Activated T-cell treated with anti-CD3 and anti-CD28 coated beads, Interleukin-2, amount 50 U/mL, for 24 hours (primary cell): ENCODE measurements at regions not wholly inside any gene's neighbourhood (a gene's known extent, or its start where the extent isn't known, plus 50 kb on each side); places are given as distances from the start of the nearest gene placed in this dataset.

Source experiments
- DNase-seq: peaks from one replicate; pipeline ENCODE4 v3.0.0-alpha.2; 2020
- H3K27ac Mint-ChIP-seq: 2 replicates; pipeline ENCODE4 v1.8.0; 2020; ENCODE audit warnings: mild to moderate bottlenecking, mixed read lengths
- H3K27me3 Mint-ChIP-seq: 2 replicates; pipeline ENCODE4 v1.8.0; 2020; ENCODE audit warnings: mixed read lengths
- H3K36me3 Mint-ChIP-seq: 2 replicates; pipeline ENCODE4 v1.8.0; 2020; ENCODE audit warnings: low read depth, mixed read lengths
- H3K4me1 Mint-ChIP-seq: 2 replicates; pipeline ENCODE4 v1.8.0; 2020; ENCODE audit warnings: low read depth, mixed read lengths
- H3K4me3 Mint-ChIP-seq: 2 replicates; pipeline ENCODE4 v1.8.0; 2020; ENCODE audit warnings: mild to moderate bottlenecking, moderate library complexity, mixed read lengths
- H3K9me3 Mint-ChIP-seq: 2 replicates; pipeline ENCODE4 v1.8.0; 2020; ENCODE audit warnings: mixed read lengths

DNA sequence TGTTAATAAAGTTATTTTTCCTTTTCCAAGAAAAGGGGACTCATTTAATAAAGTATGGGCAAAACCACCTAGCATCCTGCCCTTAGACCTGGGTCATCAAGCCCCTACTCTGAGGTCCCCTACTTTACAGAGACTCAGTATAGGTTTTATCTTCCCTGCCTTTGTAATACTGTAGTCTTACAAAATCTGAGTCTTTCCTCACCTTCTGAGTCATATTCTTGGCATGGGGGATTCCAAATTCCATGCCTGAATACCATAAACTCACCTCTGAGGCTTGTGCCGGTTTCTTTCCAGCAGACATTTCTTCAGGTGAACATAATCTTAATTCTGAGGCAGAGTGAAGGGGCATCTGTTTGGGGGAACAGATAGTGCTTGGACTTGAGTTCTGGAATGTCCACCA lies 282.5 kb downstream of the KCNA4 start:
- DNase-seq = no peak
- Mint-ChIP-seq H3K27ac (no peak overlapping the region), H3K9me3 (peaks cover 19% of the 10 kb centered on the region), H3K27me3 (no peaks in the 10 kb centered on the region), H3K4me1 (no peaks in the 10 kb centered on the region), H3K4me3 (no peak overlapping the region), H3K36me3 (no peaks in the 10 kb centered on the region)

DNA sequence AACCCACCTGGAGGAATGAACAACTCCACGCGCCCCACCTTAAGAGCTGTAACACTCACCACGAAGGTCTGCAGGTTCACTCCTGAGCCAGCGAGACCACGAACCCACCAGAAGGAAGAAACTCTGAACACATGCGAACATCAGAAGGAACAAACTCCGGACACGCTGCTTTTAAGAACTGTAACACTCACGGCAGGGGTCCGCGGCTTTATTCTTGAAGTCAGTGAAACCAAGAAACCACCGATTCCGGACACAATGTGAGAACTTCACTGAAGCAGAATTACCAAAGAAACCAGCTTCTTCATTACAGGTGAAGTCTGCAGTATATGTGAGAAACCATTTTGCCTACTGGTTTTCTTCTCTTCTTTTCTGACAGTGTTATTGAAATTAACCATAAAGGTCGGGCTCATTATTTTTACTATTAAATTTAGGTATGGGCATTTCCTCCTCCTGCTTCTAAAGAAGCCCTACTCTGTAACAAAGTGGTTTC lies 303.0 kb downstream of the KCNA4 start:
- Mint-ChIP-seq H3K9me3 (peaks cover 29% of the 10 kb centered on the region), H3K27me3 (no peaks in the 10 kb centered on the region), H3K4me1 (no peaks in the 10 kb centered on the region), H3K36me3 (no peaks in the 10 kb centered on the region), H3K4me3 (no peak overlapping the region), H3K27ac (no peak overlapping the region)
- DNase-seq = no peak

GRCh38 chr11:29712616-29713015 lies 304.2 kb downstream of the KCNA4 start:
- no peak overlapping the region for H3K4me3 Mint-ChIP-seq
- peaks cover 26% of the 10 kb centered on the region for H3K9me3 Mint-ChIP-seq
- no peaks in the 10 kb centered on the region for H3K36me3 Mint-ChIP-seq
- DNase-seq = no peak
- H3K27me3 Mint-ChIP-seq = no peaks in the 10 kb centered on the region
- no peaks in the 10 kb centered on the region for H3K4me1 Mint-ChIP-seq
- H3K27ac Mint-ChIP-seq = no peak overlapping the region

DNA sequence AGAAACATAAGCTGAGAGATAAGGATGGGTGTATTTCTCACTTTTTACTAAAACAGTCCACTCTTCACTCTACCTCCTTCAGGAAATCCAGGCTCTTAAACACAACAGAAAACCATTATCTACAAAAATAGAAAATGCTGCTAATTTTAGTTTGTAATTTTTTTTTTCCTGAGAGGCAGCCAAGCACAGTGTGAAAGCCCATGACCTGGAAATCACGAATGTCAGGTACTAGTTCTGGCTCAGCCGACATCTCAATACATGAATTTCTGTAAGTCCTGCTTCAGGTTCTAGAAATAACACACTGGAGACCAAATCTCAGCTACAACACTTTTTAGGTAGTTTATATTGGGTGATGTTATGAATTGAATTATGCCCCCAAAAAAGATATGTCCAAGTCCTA lies 308.9 kb downstream of the KCNA4 start:
- H3K4me3 Mint-ChIP-seq = no peak overlapping the region
- no peak overlapping the region for H3K27ac Mint-ChIP-seq
- no peaks in the 10 kb centered on the region for H3K4me1 Mint-ChIP-seq
- no peaks in the 10 kb centered on the region for H3K36me3 Mint-ChIP-seq
- H3K9me3 Mint-ChIP-seq = peaks cover 32% of the 10 kb centered on the region
- DNase-seq = no peak
- no peaks in the 10 kb centered on the region for H3K27me3 Mint-ChIP-seq

DNA sequence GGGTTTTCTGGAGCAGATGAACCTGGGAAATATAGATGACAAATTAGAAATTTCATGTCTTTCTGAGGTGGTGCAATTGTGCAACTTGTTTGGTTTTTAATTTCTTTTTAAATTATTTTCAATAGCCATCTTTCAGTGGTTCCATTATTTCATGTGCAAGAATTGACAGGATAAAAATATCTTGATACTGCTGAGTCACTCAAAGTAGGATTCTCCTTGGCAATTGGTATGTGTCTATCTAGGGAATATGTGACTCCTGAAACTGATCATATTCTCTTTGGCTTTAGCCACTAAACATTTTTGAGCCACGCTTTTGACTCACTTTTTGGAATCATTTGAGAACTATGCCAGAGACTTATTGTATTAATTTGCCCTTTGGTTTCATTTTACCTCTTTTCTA lies 331.5 kb downstream of the KCNA4 start:
- peaks cover 19% of the 10 kb centered on the region for H3K9me3 Mint-ChIP-seq
- H3K27me3 Mint-ChIP-seq = no peaks in the 10 kb centered on the region
- H3K36me3 Mint-ChIP-seq = no peaks in the 10 kb centered on the region
- no peak overlapping the region for H3K27ac Mint-ChIP-seq
- DNase-seq = no peak
- no peak overlapping the region for H3K4me3 Mint-ChIP-seq
- no peaks in the 10 kb centered on the region for H3K4me1 Mint-ChIP-seq

- Mint-ChIP-seq H3K36me3 (no peaks in the 10 kb centered on the region), H3K9me3 (peaks cover 20% of the 10 kb centered on the region), H3K4me3 (no peak overlapping the region), H3K27ac (no peak overlapping the region), H3K27me3 (no peaks in the 10 kb centered on the region), H3K4me1 (no peaks in the 10 kb centered on the region)
- DNase-seq = no peak
Observed at GRCh38 chr11:29682856-29683255, 334.0 kb downstream of the KCNA4 start.

- Mint-ChIP-seq H3K36me3 (no peaks in the 10 kb centered on the region), H3K4me1 (no peaks in the 10 kb centered on the region), H3K27ac (no peak overlapping the region), H3K27me3 (no peaks in the 10 kb centered on the region), H3K4me3 (no peak overlapping the region), H3K9me3 (peaks cover 20% of the 10 kb centered on the region)
- no peak for DNase-seq
Observed at GRCh38 chr11:29679996-29680395, 336.8 kb downstream of the KCNA4 start.

DNA sequence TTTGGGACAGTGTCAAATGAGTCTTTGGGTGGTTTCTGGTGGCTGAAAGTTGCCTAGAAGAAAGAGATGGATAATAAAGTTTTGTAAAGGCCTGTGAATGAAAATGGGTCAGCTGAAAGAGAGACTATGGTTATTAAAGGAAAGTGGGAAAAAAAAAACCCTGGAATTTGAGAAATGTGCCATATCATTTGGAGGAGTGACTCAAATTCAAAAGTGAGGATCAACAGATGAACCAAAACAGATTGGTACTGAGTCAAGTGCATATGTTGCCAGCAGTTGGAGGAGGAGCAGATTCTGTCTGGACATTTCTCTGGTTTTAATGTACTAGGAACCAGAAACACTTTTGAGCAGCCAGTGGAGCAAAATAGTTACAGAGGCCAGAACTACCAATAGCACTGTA lies 339.8 kb downstream of the KCNA4 start:
- H3K9me3 Mint-ChIP-seq = peaks cover 28% of the 10 kb centered on the region
- H3K4me3 Mint-ChIP-seq = no peak overlapping the region
- H3K27ac Mint-ChIP-seq = no peak overlapping the region
- DNase-seq = no peak
- H3K4me1 Mint-ChIP-seq = no peaks in the 10 kb centered on the region
- no peaks in the 10 kb centered on the region for H3K36me3 Mint-ChIP-seq
- H3K27me3 Mint-ChIP-seq = no peaks in the 10 kb centered on the region

DNA sequence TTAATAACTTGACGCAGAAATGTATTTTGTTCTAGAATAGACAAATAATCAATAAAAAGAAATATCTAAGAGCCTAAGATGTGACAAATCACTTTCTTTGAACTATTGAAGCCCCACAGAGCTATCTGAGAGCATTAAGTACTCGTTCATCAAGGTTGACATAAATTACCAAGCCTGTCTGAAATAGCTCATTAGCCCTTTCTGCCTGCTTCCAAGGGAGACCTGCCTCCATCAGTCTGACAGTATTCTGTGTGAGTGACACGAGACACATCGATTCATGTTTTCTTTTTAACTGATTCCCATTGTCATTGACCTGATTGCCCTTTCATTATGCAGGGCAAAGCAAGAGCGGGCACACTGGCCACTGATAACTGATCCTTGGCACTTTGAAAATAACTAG lies 347.5 kb downstream of the KCNA4 start:
- no peaks in the 10 kb centered on the region for H3K36me3 Mint-ChIP-seq
- no peak for DNase-seq
- no peak overlapping the region for H3K27ac Mint-ChIP-seq
- H3K4me3 Mint-ChIP-seq = no peak overlapping the region
- H3K27me3 Mint-ChIP-seq = no peaks in the 10 kb centered on the region
- peaks cover 30% of the 10 kb centered on the region for H3K9me3 Mint-ChIP-seq
- no peaks in the 10 kb centered on the region for H3K4me1 Mint-ChIP-seq

DNA sequence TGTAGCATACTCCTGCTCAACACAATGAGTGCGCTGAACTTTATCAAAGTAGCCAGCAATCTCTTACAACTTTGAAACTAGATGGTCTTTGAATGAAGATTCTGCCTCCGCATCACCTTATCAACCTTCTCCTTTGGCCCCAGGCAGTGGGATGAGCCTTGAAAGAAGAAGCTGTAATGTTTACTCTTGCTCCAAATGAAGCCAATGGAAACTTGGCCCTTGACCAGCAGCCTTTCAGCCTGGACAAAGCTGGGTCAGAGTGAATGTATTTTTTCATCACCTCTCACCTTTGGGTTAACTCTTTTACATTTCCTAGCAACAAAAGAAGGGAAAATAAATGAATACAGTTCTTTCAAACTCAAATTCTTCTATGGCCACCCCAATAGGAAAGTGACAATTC lies 359.1 kb downstream of the KCNA4 start:
- no peak for DNase-seq
- no peak overlapping the region for H3K4me3 Mint-ChIP-seq
- no peaks in the 10 kb centered on the region for H3K4me1 Mint-ChIP-seq
- H3K27ac Mint-ChIP-seq = no peak overlapping the region
- no peaks in the 10 kb centered on the region for H3K36me3 Mint-ChIP-seq
- H3K27me3 Mint-ChIP-seq = no peaks in the 10 kb centered on the region
- H3K9me3 Mint-ChIP-seq = peaks cover 17% of the 10 kb centered on the region

GRCh38 chr11:29656597-29656996 lies 360.2 kb downstream of the KCNA4 start:
- Mint-ChIP-seq H3K27me3 (no peaks in the 10 kb centered on the region), H3K4me1 (no peaks in the 10 kb centered on the region), H3K9me3 (peaks cover 13% of the 10 kb centered on the region), H3K4me3 (no peak overlapping the region), H3K27ac (no peak overlapping the region), H3K36me3 (no peaks in the 10 kb centered on the region)
- DNase-seq = no peak

DNA sequence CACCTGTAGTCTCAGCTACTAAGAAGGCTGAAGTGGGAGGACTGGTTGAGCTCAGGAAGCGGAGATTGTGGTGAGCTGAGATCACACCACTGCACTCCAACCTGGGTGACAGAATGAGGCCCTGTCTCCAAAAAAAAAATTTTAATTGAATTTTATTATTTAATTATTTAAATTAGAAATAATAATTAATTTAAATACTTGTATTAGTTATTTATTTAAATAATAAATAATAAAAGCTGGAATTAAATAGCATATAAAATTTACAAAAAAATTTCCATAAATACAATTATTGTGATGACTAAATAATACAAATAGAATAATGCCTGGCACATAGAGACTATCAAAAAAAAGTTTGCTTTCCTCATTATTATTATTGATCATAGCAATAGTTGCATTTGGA lies 371.5 kb downstream of the KCNA4 start:
- no peaks in the 10 kb centered on the region for H3K4me1 Mint-ChIP-seq
- peaks cover 23% of the 10 kb centered on the region for H3K9me3 Mint-ChIP-seq
- no peak overlapping the region for H3K4me3 Mint-ChIP-seq
- H3K36me3 Mint-ChIP-seq = no peaks in the 10 kb centered on the region
- H3K27me3 Mint-ChIP-seq = no peaks in the 10 kb centered on the region
- DNase-seq = no peak
- H3K27ac Mint-ChIP-seq = no peak overlapping the region

DNA sequence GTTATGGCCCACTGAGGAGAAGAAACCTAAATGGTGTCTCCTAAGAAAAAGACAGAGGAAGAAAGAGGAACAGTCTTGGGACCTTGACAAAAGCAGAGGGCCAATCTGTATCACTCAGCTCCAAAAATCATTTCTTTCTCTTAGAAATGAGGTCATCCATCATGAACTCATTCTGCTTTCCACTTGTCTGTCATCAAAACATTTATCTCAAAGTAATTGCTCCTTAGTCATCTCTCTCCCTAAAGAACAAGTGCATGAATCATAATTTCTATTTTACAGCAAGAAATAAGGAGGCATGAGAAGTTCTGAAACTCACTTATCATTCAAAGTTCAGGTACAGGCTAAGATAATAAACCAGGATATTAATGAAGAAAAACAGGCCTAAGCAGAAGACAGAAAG lies 375.6 kb downstream of the KCNA4 start:
- H3K27me3 Mint-ChIP-seq = no peaks in the 10 kb centered on the region

DNA sequence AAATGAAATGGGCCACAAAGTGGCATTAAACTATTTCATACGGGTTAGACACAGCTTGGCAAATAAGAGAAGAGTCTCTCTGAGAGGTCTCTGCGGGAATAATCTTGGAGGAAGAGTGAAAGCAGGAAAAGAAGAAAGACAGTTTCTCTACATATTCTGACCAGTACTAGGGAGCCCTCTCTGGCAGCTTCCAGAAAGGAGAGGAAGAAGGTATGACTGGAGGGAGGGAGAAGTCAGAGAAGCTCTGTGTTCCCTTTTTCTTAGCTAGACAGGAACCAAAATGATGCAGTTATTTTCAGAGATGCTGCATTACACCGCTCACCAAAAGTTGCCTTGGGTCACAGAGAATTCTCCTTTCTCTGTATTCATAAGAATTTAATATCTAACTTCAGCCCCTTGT lies 382.1 kb downstream of the KCNA4 start:
- Mint-ChIP-seq H3K4me3 (no peak overlapping the region), H3K27ac (no peak overlapping the region), H3K9me3 (peaks cover 18% of the 10 kb centered on the region), H3K4me1 (no peaks in the 10 kb centered on the region), H3K27me3 (no peaks in the 10 kb centered on the region), H3K36me3 (no peaks in the 10 kb centered on the region)
- no peak for DNase-seq

More for the DNA sequence above, 375.6 kb downstream of the KCNA4 start:
- DNase-seq = no peak
- Mint-ChIP-seq H3K36me3 (no peaks in the 10 kb centered on the region), H3K4me3 (no peak overlapping the region), H3K4me1 (no peaks in the 10 kb centered on the region), H3K27ac (no peak overlapping the region), H3K9me3 (peaks cover 23% of the 10 kb centered on the region)

GRCh38 chr11:29634244-29634643 lies 382.6 kb downstream of the KCNA4 start:
- peaks cover 18% of the 10 kb centered on the region for H3K9me3 Mint-ChIP-seq
- H3K36me3 Mint-ChIP-seq = no peaks in the 10 kb centered on the region
- H3K4me1 Mint-ChIP-seq = no peaks in the 10 kb centered on the region
- no peak overlapping the region for H3K4me3 Mint-ChIP-seq
- H3K27me3 Mint-ChIP-seq = no peaks in the 10 kb centered on the region
- DNase-seq = no peak
- no peak overlapping the region for H3K27ac Mint-ChIP-seq

DNA sequence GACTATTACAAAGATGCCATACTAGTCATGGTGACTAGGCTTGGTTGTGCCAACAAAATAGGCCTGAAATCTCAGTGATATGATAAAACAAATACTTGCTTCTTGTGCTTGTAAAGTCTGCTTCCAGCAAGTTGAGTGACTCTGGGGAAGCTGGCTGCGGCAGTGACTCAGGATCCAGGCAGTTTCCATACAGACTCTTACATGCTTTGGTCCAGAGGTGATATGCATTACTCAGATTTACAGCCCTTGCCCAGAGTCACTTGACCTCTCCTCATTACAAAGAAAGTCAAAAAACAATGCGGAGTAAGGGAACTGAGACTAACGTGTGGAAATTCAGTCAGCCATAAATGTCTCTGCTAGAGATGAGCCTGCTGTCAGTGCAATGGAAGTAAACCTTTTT lies 387.5 kb downstream of the KCNA4 start:
- H3K4me3 Mint-ChIP-seq = no peak overlapping the region
- DNase-seq = no peak
- peaks cover 7% of the 10 kb centered on the region for H3K9me3 Mint-ChIP-seq

More for the DNA sequence above, 387.5 kb downstream of the KCNA4 start:
- Mint-ChIP-seq H3K36me3 (no peaks in the 10 kb centered on the region), H3K27ac (no peak overlapping the region), H3K4me1 (no peaks in the 10 kb centered on the region), H3K27me3 (no peaks in the 10 kb centered on the region)
